ENCODE measurements at regions not wholly inside any gene's neighbourhood (a gene's known extent, or its start where the extent isn't known, plus 50 kb on each side); places are given as distances from the start of the nearest gene placed in this dataset.

- TF ChIP-seq CTCF (IDR thresholded peaks at IDR 0.05) = no peak
- TF ChIP-seq EP300 (IDR thresholded peaks at IDR 0.05) = no peak
Observed at GRCh38 chr2:120984046-120984445, 248.4 kb downstream of the GLI2 start.
